IMR-90 (cell line): ENCODE measurements at regions not wholly inside any gene's neighbourhood (a gene's known extent, or its start where the extent isn't known, plus 50 kb on each side); places are given as distances from the start of the nearest gene placed in this dataset.

Source experiments
- ATAC-seq: fragments of 200-7000 bp; cut with Tn5 transposase; 2 replicates; pipeline ENCODE4 v1.9.1; 2020; ENCODE audit warnings: low read depth, mild to moderate bottlenecking, moderate library complexity
- BruUV-seq: library from RNA; stranded (reverse); fragments of 400-500 nt; replicated peaks from 2 replicates; lab custom pipeline; 2021; lab: Mats Ljungman, UMichigan
- CTCF ChIA-PET: fragments of 300-600 bp; formaldehyde crosslinking; extraction: SDS; loops from one replicate; lab custom pipeline; 2021; ENCODE audit warnings: antibody characterized with exemption; lab: Yijun Ruan, JAX
- POLR2A ChIA-PET: fragments of 300-600 bp; sonication (Branson Sonifier 250); formaldehyde crosslinking; loops from one replicate; lab custom pipeline; 2022; ENCODE audit warnings: antibody characterized with exemption; ENCODE audit not compliant: unreplicated experiment; lab: Charles Lee
- DNase-seq: peaks from one replicate; pipeline ENCODE4 v3.0.0; 2013
- H2AFZ ChIP-seq: replicated peaks from 2 replicates; pipeline ENCODE3; 2013; ENCODE audit warnings: low read length, mild to moderate bottlenecking; ENCODE audit not compliant: poor library complexity
- H2AK5ac ChIP-seq: 2 replicates; pipeline ENCODE4 v1.6.1; 2013; ENCODE audit warnings: low read depth, low read length, inconsistent platforms
- H2AK9ac ChIP-seq: replicated peaks from 2 replicates; pipeline ENCODE3; 2013; ENCODE audit warnings: mild to moderate bottlenecking, low read depth, low read length, moderate library complexity; ENCODE audit not compliant: poor library complexity
- H2BK120ac ChIP-seq: 2 replicates; pipeline ENCODE4 v1.6.1; 2013; ENCODE audit warnings: low read depth, low read length, inconsistent platforms
- H2BK15ac ChIP-seq: 3 replicates; pipeline ENCODE4 v1.6.1; 2013; ENCODE audit warnings: low read depth, low read length, inconsistent platforms
- H2BK20ac ChIP-seq: 2 replicates; pipeline ENCODE4 v1.6.1; 2013; ENCODE audit warnings: low read depth, mild to moderate bottlenecking, inconsistent platforms, low read length, moderate library complexity
- H2BK5ac ChIP-seq: 2 replicates; pipeline ENCODE4 v1.6.1; 2013; ENCODE audit warnings: mild to moderate bottlenecking, low read depth, low read length, inconsistent platforms; ENCODE audit not compliant: poor library complexity, severe bottlenecking
- H3K14ac ChIP-seq: replicated peaks from 2 replicates; pipeline ENCODE4 v1.6.1; 2013; ENCODE audit warnings: low read depth, low read length, inconsistent platforms
- H3K18ac ChIP-seq: 2 replicates; pipeline ENCODE4 v1.6.1; 2013; ENCODE audit warnings: low read depth, low read length, control low read depth
- H3K23ac ChIP-seq: 2 replicates; pipeline ENCODE4 v1.6.1; 2013; ENCODE audit warnings: low read depth, low read length, inconsistent platforms
- H3K27ac ChIP-seq: 2 replicates; pipeline ENCODE4 v1.5.1; 2013; ENCODE audit warnings: mild to moderate bottlenecking, control low read depth, low read length; ENCODE audit not compliant: insufficient read depth
- H3K27me3 ChIP-seq: 2 replicates; pipeline ENCODE4 v1.6.1; 2013; ENCODE audit warnings: low read length; ENCODE audit not compliant: control insufficient read depth, insufficient read depth
- H3K36me3 ChIP-seq: 2 replicates; pipeline ENCODE4 v1.6.1; 2013; ENCODE audit warnings: low read length, mixed read lengths; ENCODE audit not compliant: control insufficient read depth, insufficient read depth
- H3K4ac ChIP-seq: 2 replicates; pipeline ENCODE4 v1.6.1; 2013; ENCODE audit warnings: low read depth, low read length, inconsistent platforms
- H3K4me1 ChIP-seq: 2 replicates; pipeline ENCODE4 v1.6.1; 2013; ENCODE audit warnings: low read length, mixed read lengths; ENCODE audit not compliant: control insufficient read depth, insufficient read depth
- H3K4me2 ChIP-seq: 2 replicates; pipeline ENCODE4 v1.6.1; 2013; ENCODE audit warnings: low read depth, mild to moderate bottlenecking, control low read depth, low read length, moderate library complexity
- H3K4me3 ChIP-seq: 2 replicates; pipeline ENCODE4 v1.5.1; 2013; ENCODE audit warnings: low read depth, mild to moderate bottlenecking, control low read depth, low read length, moderate library complexity; ENCODE audit not compliant: insufficient read depth
- H3K56ac ChIP-seq: 2 replicates; pipeline ENCODE4 v1.6.1; 2013; ENCODE audit warnings: low read length, inconsistent platforms; ENCODE audit not compliant: insufficient read depth; ENCODE audit errors: extremely low read depth
- H3K79me1 ChIP-seq, 2 experiments: 2 replicates each; pipeline ENCODE4 v1.6.1; 2013; ENCODE audit warnings: low read length in 2 of 2, inconsistent platforms in 1 of 2, low read depth in 1 of 2
- H3K9ac ChIP-seq: 2 replicates; pipeline ENCODE4 v1.6.1; 2013; ENCODE audit warnings: low read depth, low read length, control low read depth
- H3K9me1 ChIP-seq: 2 replicates; pipeline ENCODE4 v1.6.1; 2013; ENCODE audit warnings: low read length, inconsistent platforms; ENCODE audit not compliant: insufficient read depth
- H3K9me3 ChIP-seq: 2 replicates; pipeline ENCODE4 v1.6.1; 2013; ENCODE audit warnings: low read length; ENCODE audit not compliant: control insufficient read depth, insufficient read depth
- H4K20me1 ChIP-seq: 2 replicates; pipeline ENCODE4 v1.6.1; 2013; ENCODE audit warnings: low read length, inconsistent platforms; ENCODE audit not compliant: insufficient read depth
- H4K5ac ChIP-seq: 2 replicates; pipeline ENCODE4 v1.6.1; 2013; ENCODE audit warnings: mild to moderate bottlenecking, low read depth, low read length, control low read depth
- H4K8ac ChIP-seq, 2 experiments: 2 replicates each; pipeline ENCODE4 v1.6.1; 2013; ENCODE audit warnings: low read depth in 2 of 2, low read length in 2 of 2, control low read depth in 1 of 2, inconsistent platforms in 1 of 2
- H4K91ac ChIP-seq: 2 replicates; pipeline ENCODE4 v1.6.1; 2013; ENCODE audit warnings: low read depth, low read length, inconsistent platforms; ENCODE audit not compliant: insufficient read depth
- ELK1 ChIP-seq: fragments of 150-350 bp; IDR thresholded peaks from 2 replicates; pipeline ENCODE4 v1.6.1; 2016; ENCODE audit warnings: low read depth, mild to moderate bottlenecking, low read length, moderate library complexity, borderline replicate concordance
- MAFK ChIP-seq: IDR thresholded peaks from 2 replicates; pipeline ENCODE4 v1.6.1; 2012; ENCODE audit warnings: low read depth, low read length, improper control_type of control experiment
- NFE2L2 ChIP-seq: fragments of 150-350 bp; IDR thresholded peaks from 2 replicates; pipeline ENCODE4 v1.6.1; 2016; ENCODE audit warnings: low read depth, mild to moderate bottlenecking, low read length
- RCOR1 ChIP-seq: IDR thresholded peaks from 2 replicates; pipeline ENCODE4 v1.6.1; 2012; ENCODE audit warnings: mild to moderate bottlenecking, low read length, improper control_type of control experiment; ENCODE audit not compliant: insufficient replicate concordance
- WGBS, 2 experiments: methylation state at CpG; one replicate each; pipeline versions ENCODE4 v1.1.5 to v1.1.7; 2013; ENCODE audit warnings: missing lambda C conversion rate in 2 of 2; ENCODE audit not compliant: insufficient read length in 1 of 2; ENCODE audit errors: extremely low coverage in 2 of 2; 5-methylcytosine and 5-hydroxymethylcytosine counted together
- dilution Hi-C: fragments of 300-500 bp; cut with HindIII; formaldehyde crosslinking; loops from one replicate; pipeline ENCODE4 v1.14.3; 2018; ENCODE audit warnings: low sequenced_read_pairs; ENCODE audit not compliant: unreplicated experiment
- in situ Hi-C: fragments of 300-500 bp; cut with MboI; formaldehyde crosslinking; loops from 3 replicates; pipeline ENCODE4 v1.14.3; 2019; ENCODE audit warnings: low sequenced_read_pairs, inconsistent platforms, mixed read lengths
- intact Hi-C: fragments of 100-400 bp; cut with micrococcal nuclease; formaldehyde crosslinking; loops from 2 replicates; pipeline ENCODE4 v1.10.0; 2022
- TF ChIP-seq, protein P1 (sequence below): conservative IDR thresholded peaks from 2 replicates; pipeline ENCODE4 v1.5.1; 2012; ENCODE audit warnings: mild to moderate bottlenecking, low read depth, low read length, improper control_type of control experiment

DNA sequence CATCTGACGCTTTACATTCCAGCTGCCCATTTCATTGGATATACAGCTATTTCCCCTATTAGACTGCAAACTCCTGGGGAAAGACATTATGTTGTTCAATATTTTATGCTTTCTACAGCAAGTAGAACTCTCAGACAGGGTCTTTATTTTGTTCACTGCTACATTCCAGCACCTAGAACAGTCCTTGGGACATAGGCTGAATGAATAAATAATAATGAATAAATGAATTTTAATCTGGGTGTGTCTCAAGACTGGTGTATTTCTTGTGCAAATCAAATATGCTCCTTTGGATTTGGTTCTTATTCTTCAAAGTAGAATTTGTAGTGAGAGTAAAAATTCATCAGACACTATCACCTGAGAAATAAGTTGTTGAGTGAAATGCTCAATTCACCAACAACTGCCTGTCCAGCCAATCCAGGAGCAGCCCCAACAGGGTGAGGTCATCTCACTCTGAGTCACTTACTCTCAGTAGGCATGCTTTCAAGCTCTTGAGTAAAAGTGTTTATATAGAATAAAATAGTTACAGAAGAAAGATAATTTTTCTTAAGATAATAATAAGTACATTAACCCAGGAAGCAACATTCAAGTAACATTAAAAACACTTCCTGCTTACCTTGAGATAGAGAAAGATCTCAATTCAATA, 287.5 kb upstream of the NPVF start:
- Histone ChIP-seq H2BK20ac (no peak overlapping the region), H3K4ac (no peak overlapping the region), H3K36me3 (no peaks in the 10 kb centered on the region), H3K9ac (no peak overlapping the region), H2BK15ac (no peak overlapping the region), H4K20me1 (no peaks in the 10 kb centered on the region), H2AK9ac (no peak overlapping the region), H4K5ac (no peak overlapping the region), H3K27ac (no peak overlapping the region), H3K56ac (no peak overlapping the region), H3K18ac (no peak overlapping the region), H3K27me3 (no peaks in the 10 kb centered on the region), H3K4me3 (no peak overlapping the region), H2BK120ac (no peak overlapping the region), H4K8ac (no peak overlapping the region), H3K4me2 (no peak overlapping the region), H3K14ac (no peak overlapping the region), H2AK5ac (no peak overlapping the region), H2BK5ac (no peak overlapping the region), H3K23ac (no peak overlapping the region), H4K91ac (no peak overlapping the region), H3K79me1 (no peaks in the 10 kb centered on the region), H2AFZ (no peak overlapping the region), H3K4me1 (no peaks in the 10 kb centered on the region), H3K9me3 (no peaks in the 10 kb centered on the region), H3K9me1 (no peaks in the 10 kb centered on the region)
- no TSS peak for BruUV-seq
- DNase-seq: no peak
- intact Hi-C loops (no loop called here), in situ Hi-C loops (no loop called here), dilution Hi-C loops (no loop called here)
- ChIA-PET CTCF (no interaction called here), POLR2A (no interaction called here)
- WGBS, 2 experiments: 40% methylated on average over 1 of the region's 1 CpG; no CpG with 5 or more reads in 1 of the 2 experiments
- no peak for ATAC-seq
- TF ChIP-seq NFE2L2: no peak
- TF ChIP-seq, protein P1, sequence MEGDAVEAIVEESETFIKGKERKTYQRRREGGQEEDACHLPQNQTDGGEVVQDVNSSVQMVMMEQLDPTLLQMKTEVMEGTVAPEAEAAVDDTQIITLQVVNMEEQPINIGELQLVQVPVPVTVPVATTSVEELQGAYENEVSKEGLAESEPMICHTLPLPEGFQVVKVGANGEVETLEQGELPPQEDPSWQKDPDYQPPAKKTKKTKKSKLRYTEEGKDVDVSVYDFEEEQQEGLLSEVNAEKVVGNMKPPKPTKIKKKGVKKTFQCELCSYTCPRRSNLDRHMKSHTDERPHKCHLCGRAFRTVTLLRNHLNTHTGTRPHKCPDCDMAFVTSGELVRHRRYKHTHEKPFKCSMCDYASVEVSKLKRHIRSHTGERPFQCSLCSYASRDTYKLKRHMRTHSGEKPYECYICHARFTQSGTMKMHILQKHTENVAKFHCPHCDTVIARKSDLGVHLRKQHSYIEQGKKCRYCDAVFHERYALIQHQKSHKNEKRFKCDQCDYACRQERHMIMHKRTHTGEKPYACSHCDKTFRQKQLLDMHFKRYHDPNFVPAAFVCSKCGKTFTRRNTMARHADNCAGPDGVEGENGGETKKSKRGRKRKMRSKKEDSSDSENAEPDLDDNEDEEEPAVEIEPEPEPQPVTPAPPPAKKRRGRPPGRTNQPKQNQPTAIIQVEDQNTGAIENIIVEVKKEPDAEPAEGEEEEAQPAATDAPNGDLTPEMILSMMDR: no peak
- no peak for TF ChIP-seq MAFK
- no peak for TF ChIP-seq RCOR1
- no peak for TF ChIP-seq ELK1
